ENCODE measurements at regions not wholly inside any gene's neighbourhood (a gene's known extent, or its start where the extent isn't known, plus 50 kb on each side); places are given as distances from the start of the nearest gene placed in this dataset.

DNA sequence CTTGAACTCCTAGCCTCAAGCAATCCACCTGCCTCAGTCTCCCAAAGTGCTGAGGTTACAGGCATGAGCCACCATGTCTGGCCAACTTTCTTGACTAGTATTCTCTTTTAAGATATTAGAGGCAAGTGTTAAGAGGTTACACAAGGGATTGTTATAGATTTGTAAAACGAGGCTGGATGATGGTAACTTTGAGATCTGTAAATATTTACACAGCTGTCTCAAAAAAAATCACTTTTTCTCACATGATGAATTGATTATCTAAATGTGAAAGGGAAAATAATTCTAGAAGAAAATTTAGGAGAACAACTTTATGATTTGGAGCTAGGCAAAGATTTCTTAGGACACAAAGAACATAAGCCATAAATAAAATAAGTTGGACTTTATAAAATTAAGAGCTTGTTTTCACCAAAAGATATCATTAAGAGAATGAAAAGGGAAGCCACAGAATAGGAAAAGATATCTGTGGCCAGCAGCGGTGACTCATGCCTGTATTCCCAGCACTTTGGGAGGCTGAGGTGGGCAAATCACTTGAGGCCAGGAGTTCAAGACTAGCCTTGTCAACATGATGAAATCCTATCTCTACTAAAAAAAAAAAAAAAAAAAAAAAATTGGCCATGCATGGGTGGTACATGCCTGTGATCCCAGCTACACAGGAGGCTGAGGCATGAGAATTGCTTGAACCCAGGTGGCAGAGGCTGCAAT is 77.4 kb downstream of the BBS10 start:
- no peak for TF ChIP-seq EZH2 (IDR thresholded peaks at IDR 0.05; ENCODE audit: low read length)
- TF ChIP-seq, protein P1, sequence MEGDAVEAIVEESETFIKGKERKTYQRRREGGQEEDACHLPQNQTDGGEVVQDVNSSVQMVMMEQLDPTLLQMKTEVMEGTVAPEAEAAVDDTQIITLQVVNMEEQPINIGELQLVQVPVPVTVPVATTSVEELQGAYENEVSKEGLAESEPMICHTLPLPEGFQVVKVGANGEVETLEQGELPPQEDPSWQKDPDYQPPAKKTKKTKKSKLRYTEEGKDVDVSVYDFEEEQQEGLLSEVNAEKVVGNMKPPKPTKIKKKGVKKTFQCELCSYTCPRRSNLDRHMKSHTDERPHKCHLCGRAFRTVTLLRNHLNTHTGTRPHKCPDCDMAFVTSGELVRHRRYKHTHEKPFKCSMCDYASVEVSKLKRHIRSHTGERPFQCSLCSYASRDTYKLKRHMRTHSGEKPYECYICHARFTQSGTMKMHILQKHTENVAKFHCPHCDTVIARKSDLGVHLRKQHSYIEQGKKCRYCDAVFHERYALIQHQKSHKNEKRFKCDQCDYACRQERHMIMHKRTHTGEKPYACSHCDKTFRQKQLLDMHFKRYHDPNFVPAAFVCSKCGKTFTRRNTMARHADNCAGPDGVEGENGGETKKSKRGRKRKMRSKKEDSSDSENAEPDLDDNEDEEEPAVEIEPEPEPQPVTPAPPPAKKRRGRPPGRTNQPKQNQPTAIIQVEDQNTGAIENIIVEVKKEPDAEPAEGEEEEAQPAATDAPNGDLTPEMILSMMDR (optimal IDR thresholded peaks at IDR 0.05 in 1 of 3, IDR thresholded peaks at IDR 0.05 in 1 of 3, conservative IDR thresholded peaks at IDR 0.05 in 1 of 3; ENCODE audit: extremely low read depth in 1 of 3, insufficient read depth in 2 of 3, low read length in 3 of 3), result no peak
- FAIRE-seq (no peak), DNase-seq (ENCODE audit: low read depth, low spot score) (no peak)
- Histone ChIP-seq H3K27ac (ENCODE audit: control insufficient read depth, insufficient read depth, low read length) (no peak overlapping the region), H3K9ac (ENCODE audit: control insufficient read depth, extremely low read depth, insufficient read depth, low read length) (no peak overlapping the region), H4K20me1 (ENCODE audit: control insufficient read depth, extremely low read depth, insufficient read depth, low read length) (no peaks in the 10 kb centered on the region), H2AFZ (ENCODE audit: control insufficient read depth, low read length) (no peak overlapping the region), H3K4me2 (ENCODE audit: control insufficient read depth, extremely low read depth, insufficient read depth, low read depth, low read length) (no peak overlapping the region), H3K9me3 (ENCODE audit: control insufficient read depth, low read depth, low read length) (no peaks in the 10 kb centered on the region), H3K4me3 (ENCODE audit: control insufficient read depth in 2 of 3, extremely low read depth in 1 of 3, insufficient read depth in 2 of 3, low read depth in 1 of 3, low read length in 3 of 3) (no peak overlapping the region), H3K79me2 (ENCODE audit: control insufficient read depth, insufficient read depth, low read length) (peaks cover 26% of the 10 kb centered on the region), H3K4me1 (ENCODE audit: control insufficient read depth, extremely low read depth, insufficient read depth, low read length) (peaks cover 27% of the 10 kb centered on the region), H3K36me3 (ENCODE audit: control insufficient read depth in 2 of 2, extremely low read depth in 1 of 2, insufficient read depth in 2 of 2, low read length in 2 of 2) (peaks cover 2 to 11% of the 10 kb centered on the region in 2 experiments), H3K27me3 (ENCODE audit: control insufficient read depth, extremely low read depth, insufficient read depth, low read length) (no peaks in the 10 kb centered on the region), H3K9me1 (ENCODE audit: control insufficient read depth, extremely low read depth, insufficient read depth, low read length) (no peaks in the 10 kb centered on the region)
- dilution Hi-C loops (cut with MboI; ENCODE audit: extremely low pct_ligation_motif_present, low sequenced_read_pairs), result no loop called here

DNA sequence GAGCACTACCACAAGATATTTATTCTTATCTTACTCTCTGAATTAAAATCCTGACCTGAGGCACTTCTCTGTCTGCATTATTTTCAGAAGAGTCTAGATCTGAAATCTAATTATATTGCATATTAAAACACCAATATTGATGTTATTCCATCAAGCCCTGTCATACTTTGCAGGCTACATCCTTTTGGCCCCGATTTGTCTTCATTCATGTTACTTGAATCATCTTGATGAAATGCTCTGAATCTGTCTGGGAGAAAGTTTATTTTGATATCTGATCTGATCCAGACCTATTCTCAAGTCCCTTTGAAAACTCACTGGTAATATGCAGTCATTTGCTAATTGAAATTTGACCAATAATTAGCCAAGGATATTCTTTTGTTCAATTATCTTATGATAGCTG is 79.9 kb downstream of the BBS10 start:
- H3K9me1 ChIP-seq (ENCODE audit: control insufficient read depth, extremely low read depth, insufficient read depth, low read length), result no peaks in the 10 kb centered on the region
- peaks cover 0 to 2% of the 10 kb centered on the region in 2 experiments for H3K36me3 ChIP-seq (ENCODE audit: control insufficient read depth in 2 of 2, extremely low read depth in 1 of 2, insufficient read depth in 2 of 2, low read length in 2 of 2)
- TF ChIP-seq, protein P1 (optimal IDR thresholded peaks at IDR 0.05 in 1 of 3, IDR thresholded peaks at IDR 0.05 in 1 of 3, conservative IDR thresholded peaks at IDR 0.05 in 1 of 3; ENCODE audit: extremely low read depth in 1 of 3, insufficient read depth in 2 of 3, low read length in 3 of 3), result no peak
- no peak for TF ChIP-seq EZH2 (IDR thresholded peaks at IDR 0.05; ENCODE audit: low read length)
- dilution Hi-C loops (cut with MboI; ENCODE audit: extremely low pct_ligation_motif_present, low sequenced_read_pairs), result no loop called here
- FAIRE-seq (no peak), DNase-seq (ENCODE audit: low read depth, low spot score) (no peak)
- H3K9me3 ChIP-seq (ENCODE audit: control insufficient read depth, low read depth, low read length), result no peaks in the 10 kb centered on the region
- peaks cover 24% of the 10 kb centered on the region for H3K79me2 ChIP-seq (ENCODE audit: control insufficient read depth, insufficient read depth, low read length)
- no peak overlapping the region for H3K4me2 ChIP-seq (ENCODE audit: control insufficient read depth, extremely low read depth, insufficient read depth, low read depth, low read length)
- no peak overlapping the region for H3K4me3 ChIP-seq (ENCODE audit: control insufficient read depth in 2 of 3, extremely low read depth in 1 of 3, insufficient read depth in 2 of 3, low read depth in 1 of 3, low read length in 3 of 3)
- H3K27ac ChIP-seq (ENCODE audit: control insufficient read depth, insufficient read depth, low read length), result no peak overlapping the region
- H2AFZ ChIP-seq (ENCODE audit: control insufficient read depth, low read length), result no peak overlapping the region
- H3K27me3 ChIP-seq (ENCODE audit: control insufficient read depth, extremely low read depth, insufficient read depth, low read length), result no peaks in the 10 kb centered on the region
- H3K9ac ChIP-seq (ENCODE audit: control insufficient read depth, extremely low read depth, insufficient read depth, low read length), result no peak overlapping the region
- no peaks in the 10 kb centered on the region for H4K20me1 ChIP-seq (ENCODE audit: control insufficient read depth, extremely low read depth, insufficient read depth, low read length)
- peaks cover 27% of the 10 kb centered on the region for H3K4me1 ChIP-seq (ENCODE audit: control insufficient read depth, extremely low read depth, insufficient read depth, low read length)
